NCI-H1417 (cell line): ENCODE measurements at regions not wholly inside any gene's neighbourhood (a gene's known extent, or its start where the extent isn't known, plus 50 kb on each side); places are given as distances from the start of the nearest gene placed in this dataset.
"Not testable (repeated sequence)": the region's sequence is repeated elsewhere in the genome, so short reads cannot be mapped to it uniquely, and the experiment has no call there.

Source experiments
- DNase-seq, 3 experiments: peaks; one replicate each; lab custom pipeline; 2025; lab: John Stamatoyannopoulos, UW

DNA sequence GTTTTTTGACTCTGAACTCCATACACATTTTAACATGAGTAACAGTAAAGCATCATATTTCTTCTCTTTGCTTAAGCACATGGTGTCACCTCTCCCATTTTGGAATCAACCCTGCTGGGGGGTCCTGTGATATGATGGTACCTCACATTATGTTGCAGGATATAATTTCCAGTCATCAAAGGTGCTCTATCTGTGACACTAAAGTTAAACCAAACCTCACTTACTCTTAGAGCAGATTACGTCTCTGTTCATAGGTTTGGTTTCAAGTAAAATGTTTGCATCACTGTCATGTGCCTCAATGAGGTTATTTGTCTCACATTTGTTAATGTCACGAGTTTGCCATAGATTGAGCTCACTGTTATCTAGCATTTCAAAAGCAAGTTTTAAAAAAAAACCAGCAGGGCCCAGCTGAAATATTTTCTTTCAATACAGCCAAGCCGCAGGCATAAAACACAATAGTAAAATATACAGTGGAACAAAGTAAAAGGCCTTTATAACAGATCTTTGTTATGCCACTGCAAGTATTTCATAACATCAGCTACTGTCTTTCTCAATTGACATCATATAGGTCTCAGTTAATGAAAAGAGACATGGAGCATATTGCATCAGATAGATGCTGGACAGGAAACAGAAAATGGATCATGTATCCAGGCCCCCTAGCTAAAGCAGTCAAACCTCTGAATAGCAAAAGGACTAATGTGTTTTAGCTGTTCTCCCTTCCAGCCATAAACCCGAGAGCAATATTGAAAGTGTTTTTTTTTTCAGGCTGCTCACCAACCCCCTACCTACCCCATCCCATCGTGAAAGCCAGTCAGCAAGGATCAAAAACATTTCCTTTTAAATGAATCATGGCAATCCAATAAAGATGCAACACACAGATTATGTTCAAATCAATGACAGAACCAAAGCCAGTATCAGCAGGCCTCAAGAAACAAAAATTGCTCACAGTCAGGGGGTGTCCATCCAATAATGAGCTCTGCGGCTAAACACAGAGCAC, 182.1 kb upstream of the ITGA1 start:
- no peak for DNase-seq

DNA sequence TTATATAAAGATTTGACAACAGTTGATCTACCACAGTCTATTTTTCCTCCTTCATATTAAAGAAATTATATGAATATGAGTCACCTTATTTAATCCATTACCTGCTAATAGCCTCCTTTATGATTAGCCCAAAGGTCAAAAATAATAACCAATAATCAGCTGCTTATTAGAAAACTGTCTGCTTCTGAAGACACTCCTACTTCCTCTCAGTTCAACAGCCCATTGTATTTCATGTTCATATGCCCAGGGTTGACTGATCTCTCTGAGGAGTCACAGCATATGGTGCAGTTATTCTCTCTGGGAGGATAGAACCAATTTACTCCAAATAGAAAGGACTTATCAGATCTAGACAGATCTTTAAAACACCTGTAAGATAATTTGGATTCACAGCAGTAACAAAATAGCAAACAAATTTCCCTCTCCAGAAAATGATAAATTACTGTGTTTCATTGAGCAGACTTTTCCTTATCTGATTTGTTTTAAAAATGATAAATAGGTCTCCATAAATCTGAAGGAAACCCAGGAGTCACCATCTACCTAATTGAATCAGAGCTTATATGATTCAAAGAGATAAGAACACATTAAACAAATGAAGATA, 180.4 kb upstream of the ITGA1 start:
- peak in 1 of 3 experiments; percentile 51 for DNase-seq

DNA sequence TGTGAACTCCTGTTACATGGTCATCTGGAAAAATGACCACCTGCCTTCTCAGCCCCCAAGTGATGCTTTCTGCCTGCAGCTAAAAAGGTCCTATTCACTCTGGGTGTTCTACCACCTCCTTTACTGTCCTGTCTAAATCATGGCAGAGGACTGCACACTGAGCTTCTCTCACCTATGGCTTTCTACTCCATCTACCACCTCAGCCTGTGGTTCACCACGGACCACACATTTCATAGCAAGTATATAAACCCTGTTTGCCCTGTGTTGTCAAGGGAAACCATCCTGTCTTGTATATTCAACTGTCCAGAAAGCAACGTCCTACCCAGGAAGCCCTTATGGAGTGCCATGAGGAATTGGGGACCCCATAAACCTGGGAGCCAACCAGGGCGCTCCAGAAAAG, 167.4 kb upstream of the ITGA1 start:
- DNase-seq: no peak

DNA sequence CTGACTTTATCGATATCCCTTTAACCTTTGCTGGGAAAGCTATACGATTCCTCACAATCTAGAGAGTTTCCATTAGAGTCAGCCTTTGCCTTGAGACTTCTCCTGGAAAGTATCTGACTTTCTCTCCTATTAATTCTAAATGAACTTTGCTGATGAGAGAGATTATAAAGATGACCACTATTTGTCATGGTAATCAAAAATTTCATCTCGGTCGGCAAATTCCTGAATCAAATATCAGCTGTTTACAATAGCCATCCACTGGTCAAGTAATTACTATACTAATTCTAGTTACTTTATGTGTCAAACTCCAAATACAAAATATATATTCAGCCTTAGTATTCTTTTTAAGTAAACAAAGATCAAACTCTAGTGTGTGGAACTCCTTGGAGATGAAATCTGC, 164.4 kb upstream of the ITGA1 start:
- no peak for DNase-seq

DNA sequence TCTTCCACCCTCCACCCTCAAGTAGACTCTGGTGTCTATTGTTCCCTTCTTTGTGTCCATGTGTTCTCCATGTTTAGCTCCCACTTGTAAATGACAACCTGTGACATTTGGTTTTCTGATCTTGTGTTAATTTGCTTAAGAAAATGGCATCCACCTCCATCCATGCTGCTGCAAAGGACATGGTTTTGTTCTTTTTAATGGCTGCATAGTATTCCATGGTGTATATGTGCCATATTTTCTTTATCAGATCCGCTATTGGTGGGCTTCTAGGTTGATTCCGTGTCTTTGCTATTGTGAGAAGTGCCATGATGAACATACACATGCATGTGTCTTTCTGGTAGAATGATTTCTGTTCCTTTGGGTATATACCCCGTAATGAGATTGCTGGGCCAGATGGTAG, 163.4 kb upstream of the ITGA1 start:
- no peak for DNase-seq

DNA sequence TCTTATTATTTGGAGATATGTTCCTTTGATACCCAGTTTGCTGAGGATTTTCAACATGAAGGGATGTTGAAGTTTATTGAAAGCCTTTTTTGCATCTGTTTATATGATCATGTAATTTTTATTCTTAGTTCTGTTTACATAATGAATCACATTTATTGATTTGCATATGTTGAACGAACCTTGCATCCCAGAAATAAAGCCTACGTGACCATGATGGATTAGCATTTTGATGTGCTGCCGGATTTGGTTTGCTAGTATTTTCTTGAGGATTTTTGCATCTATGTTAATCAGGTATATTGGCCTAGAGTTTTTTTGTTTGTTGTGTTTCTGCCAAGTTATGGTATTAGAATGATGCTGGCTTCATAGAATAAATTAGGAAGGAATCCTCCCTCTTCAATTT, 161.4 kb upstream of the ITGA1 start:
- DNase-seq: no peak

DNA sequence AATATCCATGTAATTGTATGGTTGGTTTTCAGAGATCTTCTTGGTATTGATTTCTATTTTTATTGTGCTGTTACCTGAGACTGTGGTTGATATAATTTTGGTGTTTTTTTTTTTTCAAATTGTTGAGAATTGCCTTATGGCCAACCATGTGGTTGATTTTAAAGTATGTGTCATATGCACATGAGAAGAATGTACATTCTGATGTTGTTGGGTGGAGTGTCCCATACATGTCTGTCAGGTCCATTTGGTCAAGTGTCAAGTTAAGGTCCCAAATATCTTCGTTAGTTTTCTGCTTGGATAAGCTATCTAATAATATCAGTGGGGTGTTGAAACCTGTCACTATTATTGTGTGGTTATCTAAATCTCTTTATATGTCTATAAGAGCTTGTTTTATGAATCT, 160.0 kb upstream of the ITGA1 start:
- no peak for DNase-seq

DNA sequence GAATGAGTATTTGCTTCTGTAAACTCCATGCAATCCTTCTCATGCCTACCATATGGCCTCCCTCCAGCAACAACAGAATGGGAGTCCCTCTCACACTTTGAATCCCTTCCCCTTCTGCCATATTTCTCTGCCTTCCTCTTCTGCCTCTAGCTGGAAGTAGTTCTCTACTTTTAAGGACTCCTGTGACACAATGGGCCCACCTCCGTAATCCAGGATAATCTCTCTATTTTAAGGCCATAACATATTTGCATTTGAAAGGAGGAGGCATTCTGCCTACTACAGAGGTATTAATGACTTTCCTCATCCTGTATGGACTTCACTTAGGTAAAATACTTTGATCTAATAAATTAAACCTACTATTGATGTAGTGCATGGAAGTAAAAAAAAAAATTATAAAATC, 155.4 kb upstream of the ITGA1 start:
- no peak for DNase-seq

DNA sequence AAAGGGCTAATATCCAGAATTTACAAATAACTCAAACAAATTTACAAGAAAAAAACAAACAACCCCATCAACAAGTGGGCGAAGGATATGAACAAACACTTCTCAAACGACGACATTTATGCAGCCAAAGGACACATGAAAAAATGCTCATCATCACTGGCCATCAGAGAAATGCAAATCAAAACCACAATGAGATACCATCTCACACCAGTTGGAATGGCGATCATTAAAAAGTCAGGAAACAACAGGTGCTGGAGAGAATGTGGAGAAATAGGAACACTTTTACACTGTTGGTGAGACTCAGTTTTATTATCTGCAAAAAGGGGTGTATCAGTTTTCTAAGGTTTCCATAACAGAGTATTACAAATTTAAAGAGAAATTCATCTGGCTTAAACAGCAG, 153.5 kb upstream of the ITGA1 start:
- DNase-seq: not testable (repeated sequence)

DNA sequence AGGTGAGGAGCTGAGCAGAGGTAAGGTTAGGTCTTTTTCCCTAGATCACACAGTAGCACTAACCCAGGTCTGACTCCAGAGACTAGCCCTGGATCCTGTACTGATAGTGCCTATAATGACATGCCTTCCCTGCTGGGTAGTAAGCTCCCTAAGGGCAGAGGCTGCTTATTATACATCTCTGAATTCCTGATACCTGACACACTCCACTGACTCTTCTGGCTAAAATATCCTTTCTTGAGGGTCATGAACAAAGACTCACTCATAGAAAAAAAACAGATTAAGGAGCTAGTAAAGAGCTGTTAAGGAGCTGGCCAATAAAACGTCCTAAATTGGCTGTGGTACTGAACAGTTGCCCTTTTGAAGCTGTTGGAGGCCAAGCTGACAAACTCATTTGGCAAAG, 149.0 kb upstream of the ITGA1 start:
- no peak for DNase-seq

DNA sequence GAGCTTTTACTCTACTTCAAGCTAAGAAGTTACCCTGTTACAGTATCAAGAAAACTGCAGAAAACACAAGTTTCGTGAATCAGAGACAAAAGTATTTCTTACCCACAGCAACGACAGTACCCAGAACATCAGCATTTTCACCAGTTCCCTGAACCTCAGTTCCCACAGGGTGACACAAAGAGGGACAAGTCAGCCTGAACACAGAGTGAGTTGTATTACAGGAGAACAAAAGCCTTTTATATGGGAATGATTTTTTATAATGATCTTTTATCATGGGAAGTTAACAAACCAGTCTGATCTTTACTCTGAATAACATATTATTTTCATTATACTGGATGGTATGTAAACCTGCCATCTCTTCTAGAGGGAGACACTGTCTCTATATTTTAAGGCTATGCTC, 139.0 kb upstream of the ITGA1 start:
- DNase-seq: no peak

DNA sequence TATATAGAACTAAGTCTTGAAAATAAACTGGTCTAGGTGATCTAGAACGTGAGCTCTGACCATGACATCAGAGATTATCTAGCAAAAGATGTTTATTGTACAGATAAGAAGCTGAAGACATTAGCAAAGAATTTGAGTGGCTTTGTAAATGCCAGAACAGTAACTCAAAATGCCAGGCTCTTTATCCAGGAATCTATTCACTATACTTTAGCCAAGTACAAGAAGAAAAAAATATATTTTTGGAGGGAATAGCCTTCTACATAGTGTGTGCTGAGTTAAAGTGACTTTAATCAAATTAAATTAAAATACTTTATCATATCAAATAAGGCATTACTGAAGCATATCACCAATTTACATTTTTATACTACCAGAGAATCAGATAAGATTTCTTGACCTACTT, 132.6 kb upstream of the ITGA1 start:
- DNase-seq: no peak

DNA sequence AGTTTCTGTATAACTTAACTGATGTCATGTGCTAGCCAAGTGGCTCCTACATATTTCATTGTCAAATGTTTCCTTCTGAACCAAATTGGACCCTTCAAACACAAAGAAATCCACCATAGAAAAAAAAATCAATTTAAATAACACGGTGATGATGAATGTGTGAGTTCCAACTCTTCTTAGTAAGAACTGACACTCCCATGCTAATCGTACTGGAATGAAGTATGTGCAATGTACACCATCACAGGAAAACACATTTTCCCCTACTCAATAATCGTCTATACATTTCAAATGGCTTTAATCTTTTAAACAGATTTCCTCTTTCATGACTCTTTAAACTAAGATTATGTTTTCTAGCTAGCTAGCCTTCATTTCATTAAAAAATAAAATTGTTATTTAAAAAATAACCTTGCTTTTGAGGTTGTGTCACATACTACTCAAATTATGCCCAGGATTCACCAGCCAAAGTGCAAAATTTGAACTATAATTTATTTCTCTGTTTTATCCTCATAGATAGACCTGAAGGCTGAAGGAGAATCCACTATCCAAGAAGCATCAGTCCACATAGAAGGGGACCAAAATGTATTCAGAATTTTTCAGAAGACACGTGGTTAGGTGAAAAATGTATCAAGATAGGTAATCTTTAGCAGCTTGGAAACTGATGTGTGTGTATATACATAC, 131.0 kb upstream of the ITGA1 start:
- DNase-seq: peak; percentile 4 to 51 (median 36)

DNA sequence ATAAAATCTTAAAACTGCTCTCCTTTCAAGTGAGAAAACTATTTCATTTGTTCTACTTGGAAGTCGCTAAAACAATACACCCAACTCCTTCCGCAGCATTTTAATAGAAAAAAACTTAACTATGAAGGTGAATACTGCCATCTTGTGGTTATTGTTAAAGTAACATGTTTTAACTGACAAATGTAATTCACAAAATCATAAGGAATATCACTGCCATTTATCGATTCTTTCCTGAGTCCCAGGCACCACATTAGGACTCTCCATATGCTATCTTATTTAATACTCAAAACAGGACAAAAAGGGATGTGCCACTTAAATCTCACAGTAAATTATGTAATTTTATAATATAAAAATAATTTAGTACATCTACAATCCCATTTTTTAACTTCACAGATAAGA, 130.5 kb upstream of the ITGA1 start:
- DNase-seq: peak; percentile 16 to 85 (median 78)

DNA sequence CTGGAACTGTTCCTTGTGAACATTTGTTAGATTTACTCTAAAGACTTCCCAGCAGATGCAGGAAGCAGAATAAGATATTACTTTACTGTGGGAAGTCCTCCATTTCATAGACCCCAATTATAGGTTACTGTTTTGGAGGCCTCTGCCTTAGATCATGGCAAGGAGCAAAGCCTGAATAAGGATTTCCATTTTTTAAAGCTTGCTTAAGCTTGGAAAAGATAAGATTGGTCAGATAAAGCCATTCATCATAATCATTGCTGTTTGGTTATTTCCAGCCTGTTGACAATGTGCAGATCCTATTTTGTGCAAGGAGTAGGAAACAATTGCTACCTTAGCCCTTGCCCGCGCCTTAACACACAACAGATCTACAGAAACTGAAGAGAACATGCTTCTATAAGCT, 129.5 kb upstream of the ITGA1 start:
- DNase-seq: peak in 1 of 3 experiments; percentile 11

DNA sequence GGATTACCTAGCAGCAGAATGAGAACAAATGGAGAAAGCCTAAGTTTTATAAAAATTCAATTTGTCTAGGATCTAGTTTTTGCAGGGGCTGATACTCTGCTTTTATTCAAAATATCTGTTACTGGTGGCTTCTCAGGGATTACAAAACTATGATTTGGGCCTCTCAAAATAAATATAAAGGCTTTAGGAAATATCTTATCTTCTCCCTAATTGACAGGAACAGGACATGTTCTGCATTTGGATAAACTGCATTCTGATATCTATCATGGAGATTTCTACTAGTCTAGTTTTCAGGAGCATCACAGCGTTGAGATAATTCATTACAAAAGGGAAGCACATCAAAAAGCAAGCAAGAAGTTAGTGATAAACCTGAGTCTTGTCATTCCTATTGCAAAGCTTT, 127.1 kb upstream of the ITGA1 start:
- no peak for DNase-seq

DNA sequence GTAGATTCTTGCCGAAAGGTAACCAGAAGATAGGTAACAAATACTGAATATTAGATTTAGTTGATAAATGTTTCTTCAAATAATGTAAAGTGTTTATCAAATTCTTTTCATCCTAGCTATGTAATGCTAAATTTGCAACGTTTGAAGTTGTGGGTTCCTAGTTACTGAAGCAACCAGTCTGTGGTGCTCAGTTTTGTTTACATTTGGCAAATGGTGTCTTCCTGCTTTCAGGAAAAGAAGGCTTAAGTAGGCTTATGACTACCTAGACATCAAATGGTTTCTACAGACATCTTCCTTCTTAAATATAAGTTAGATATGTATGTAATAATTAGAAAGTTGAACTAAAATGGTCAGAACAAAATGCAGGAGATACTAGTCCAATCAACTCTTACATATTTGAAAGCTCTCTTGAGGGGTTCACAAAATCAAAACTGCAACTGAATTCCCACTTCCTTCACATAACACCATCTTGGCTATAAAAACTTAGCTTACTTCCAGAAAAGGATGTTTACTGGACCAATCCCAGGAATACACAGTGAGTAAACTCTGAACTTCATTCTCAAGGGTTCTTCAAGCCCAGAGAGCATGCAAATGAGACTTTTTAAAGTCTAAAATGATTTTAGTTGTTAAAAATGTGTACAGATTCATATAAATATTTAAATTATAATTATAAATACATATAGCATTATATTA, 125.7 kb upstream of the ITGA1 start:
- DNase-seq: no peak

DNA sequence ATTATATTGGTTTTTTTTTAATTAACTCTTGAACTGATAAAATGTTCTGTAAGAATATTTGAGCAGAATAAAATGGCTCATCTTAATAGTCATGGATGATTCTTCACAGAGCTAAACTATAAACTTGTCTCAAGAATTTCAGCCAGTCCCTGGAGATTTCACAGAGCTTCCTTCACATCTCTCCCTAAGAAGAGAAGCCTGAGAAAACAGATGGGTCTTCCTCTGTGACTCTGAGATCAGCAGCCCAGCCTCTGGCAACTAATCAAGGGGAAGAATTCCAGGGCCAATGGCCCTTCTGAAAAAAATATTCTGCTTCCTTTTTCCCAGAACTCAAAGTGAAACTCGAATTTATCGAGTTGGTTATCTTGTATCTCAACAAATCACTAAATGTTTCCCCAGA, 122.2 kb upstream of the ITGA1 start:
- no peak for DNase-seq

DNA sequence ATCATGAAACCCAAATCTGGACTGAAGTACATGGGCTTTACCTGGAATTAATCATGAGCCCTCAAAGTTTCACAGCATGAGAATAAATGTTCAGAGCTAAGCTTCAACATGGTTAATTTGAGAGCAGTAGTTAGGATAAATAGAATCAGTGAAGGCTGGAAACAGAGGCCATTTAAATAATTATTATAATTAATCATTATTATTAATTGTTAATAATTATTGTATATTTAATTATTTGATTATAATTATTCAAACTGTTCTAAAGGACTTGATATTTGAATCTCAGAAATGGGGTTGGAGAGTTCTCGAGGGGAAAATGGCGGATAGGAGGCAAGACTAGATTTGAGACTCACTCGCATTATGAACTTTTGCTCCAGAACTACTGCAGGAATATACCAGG, 119.6 kb upstream of the ITGA1 start:
- DNase-seq: no peak

DNA sequence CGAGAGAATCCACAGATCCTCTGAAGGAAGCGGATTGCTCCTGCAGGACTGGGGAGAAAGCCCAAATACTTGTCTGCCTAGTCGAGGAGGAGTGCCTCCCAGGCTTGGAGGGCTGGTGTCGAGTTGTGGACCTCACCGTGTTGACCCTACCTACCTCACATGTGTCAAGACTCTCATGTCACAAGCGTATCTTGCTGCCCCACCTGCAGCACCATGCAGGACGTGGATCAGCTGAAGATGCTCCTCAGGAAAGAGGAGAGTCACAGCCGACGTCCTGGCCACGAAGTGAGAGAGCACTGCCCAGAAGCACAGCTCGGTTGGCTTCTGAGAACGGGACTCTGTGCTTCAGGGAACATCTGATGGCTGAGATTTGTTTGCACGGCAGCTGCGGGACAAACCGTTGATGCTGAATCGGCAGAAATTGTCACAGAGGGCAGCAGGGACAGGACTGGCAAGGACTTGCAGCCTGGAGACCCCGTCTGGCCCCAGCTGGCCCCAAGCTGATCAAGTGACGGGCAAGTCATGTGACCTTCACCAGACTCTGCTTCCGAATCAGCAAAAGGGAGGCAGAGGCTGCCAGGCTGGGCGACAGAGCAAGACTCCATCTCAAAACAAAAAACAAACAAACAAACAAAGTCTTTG, 119.1 kb upstream of the ITGA1 start:
- no peak for DNase-seq

DNA sequence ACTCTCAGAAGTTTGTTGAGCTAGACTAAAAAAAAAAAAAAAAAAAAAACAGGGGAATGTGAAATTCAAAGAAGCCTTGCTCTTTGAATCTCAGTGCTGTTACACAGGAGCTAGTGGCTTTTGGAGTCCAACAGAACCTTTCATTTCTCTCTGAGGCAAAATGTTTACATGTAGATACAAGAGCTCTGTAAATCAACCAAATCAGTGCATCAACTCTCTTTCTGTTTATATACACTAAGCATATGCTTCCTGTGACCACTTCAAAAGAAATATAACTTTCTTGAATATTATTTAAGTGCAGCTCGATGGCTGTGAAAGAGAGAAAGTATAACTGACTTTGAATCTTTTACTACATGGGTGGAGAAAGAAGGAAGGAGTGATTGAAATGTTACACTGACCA, 115.3 kb upstream of the ITGA1 start:
- no peak for DNase-seq

DNA sequence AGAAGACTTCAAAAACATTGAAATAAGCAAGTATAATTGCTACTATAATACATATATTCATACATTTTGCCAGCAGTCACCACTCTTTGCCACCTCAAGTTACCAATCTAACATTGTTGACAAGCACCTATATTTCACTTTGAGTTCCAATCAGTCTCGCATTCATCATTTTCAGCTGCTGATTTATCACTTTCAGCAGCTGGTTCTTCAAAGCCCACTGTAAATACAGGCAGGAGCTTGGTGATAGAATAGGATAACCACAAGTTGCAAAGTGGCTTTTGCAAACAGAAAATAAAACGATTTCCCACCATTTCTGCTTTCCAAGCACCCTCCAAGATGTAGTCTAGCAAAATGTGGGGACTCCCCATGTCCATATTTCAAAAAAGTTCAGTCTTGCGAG, 114.2 kb upstream of the ITGA1 start:
- DNase-seq: peak in 2 of 3 experiments; percentile 22 to 66
